Esophagus squamous epithelium (tissue), 5 donors: ENCODE measurements at regions not wholly inside any gene's neighbourhood (a gene's known extent, or its start where the extent isn't known, plus 50 kb on each side); places are given as distances from the start of the nearest gene placed in this dataset.

ENCODE experiments used
- DNase-seq: peaks from one replicate; lab custom pipeline; 2025; lab: John Stamatoyannopoulos, UW
- H3K27ac ChIP-seq, 4 donors: fragments of 200-600 bp; sonication (generic); one replicate each; pipeline ENCODE4 v1.5.1; 2016 to 2019; ENCODE audit warnings: mild to moderate bottlenecking in 1 of 4
- H3K27me3 ChIP-seq, 4 donors: fragments of 200-600 bp; sonication (generic); 1 replicate in 3 of 4; 2 replicates in 1 of 4; pipeline versions ENCODE4 v1.5.1 to v1.6.0; 2017 to 2021; ENCODE audit warnings: antibody characterized with exemption in 1 of 4
- H3K36me3 ChIP-seq, 3 donors: fragments of 200-600 bp; sonication (generic); one replicate each; pipeline ENCODE4 v1.5.1; 2016 to 2019
- H3K4me1 ChIP-seq, 3 donors: fragments of 200-600 bp; sonication (generic); one replicate each; pipeline ENCODE4 v1.5.1; 2017 to 2019
- H3K4me3 ChIP-seq, 4 donors: fragments of 200-600 bp; sonication (generic); 1 replicate in 3 of 4; 2 replicates in 1 of 4; pipeline ENCODE4 v1.5.1; 2016 to 2019; ENCODE audit warnings: mild to moderate bottlenecking in 2 of 4, moderate library complexity in 1 of 4
- H3K9me3 ChIP-seq, 3 donors: fragments of 200-600 bp; sonication (generic); one replicate each; pipeline ENCODE4 v1.5.1; 2016 to 2019
- POLR2A ChIP-seq, 4 donors: fragments of 450-650 bp; IDR thresholded peaks; one replicate each; pipeline ENCODE4 v1.6.1; 2017; ENCODE audit warnings: antibody characterized with exemption in 4 of 4, mild to moderate bottlenecking in 4 of 4, moderate library complexity in 3 of 4
- WGBS, 2 donors: methylation state at CpG; one replicate each; pipeline ENCODE4 v1.1.5; 2018; 5-methylcytosine and 5-hydroxymethylcytosine counted together
- intact Hi-C: fragments of 100-400 bp; cut with DNase I; formaldehyde crosslinking; loops from one replicate; pipeline ENCODE4 v1.15.0; 2022
- TF ChIP-seq, protein P1 (sequence below), 6 experiments: fragments of 450-650 bp in 4 of 6; fragments of 200-600 bp in 2 of 6; sonication (generic) in 2 of 6; IDR thresholded peaks; one replicate each; pipeline ENCODE4 v1.5.1; 2016 to 2019; ENCODE audit warnings: antibody characterized with exemption in 6 of 6, mild to moderate bottlenecking in 4 of 6, moderate library complexity in 4 of 6
- donor health status: DM: yes; HTN: yes; CAD: no.

- TF ChIP-seq, protein P1, sequence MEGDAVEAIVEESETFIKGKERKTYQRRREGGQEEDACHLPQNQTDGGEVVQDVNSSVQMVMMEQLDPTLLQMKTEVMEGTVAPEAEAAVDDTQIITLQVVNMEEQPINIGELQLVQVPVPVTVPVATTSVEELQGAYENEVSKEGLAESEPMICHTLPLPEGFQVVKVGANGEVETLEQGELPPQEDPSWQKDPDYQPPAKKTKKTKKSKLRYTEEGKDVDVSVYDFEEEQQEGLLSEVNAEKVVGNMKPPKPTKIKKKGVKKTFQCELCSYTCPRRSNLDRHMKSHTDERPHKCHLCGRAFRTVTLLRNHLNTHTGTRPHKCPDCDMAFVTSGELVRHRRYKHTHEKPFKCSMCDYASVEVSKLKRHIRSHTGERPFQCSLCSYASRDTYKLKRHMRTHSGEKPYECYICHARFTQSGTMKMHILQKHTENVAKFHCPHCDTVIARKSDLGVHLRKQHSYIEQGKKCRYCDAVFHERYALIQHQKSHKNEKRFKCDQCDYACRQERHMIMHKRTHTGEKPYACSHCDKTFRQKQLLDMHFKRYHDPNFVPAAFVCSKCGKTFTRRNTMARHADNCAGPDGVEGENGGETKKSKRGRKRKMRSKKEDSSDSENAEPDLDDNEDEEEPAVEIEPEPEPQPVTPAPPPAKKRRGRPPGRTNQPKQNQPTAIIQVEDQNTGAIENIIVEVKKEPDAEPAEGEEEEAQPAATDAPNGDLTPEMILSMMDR (IDR thresholded peaks at IDR 0.05) = no peak
- no peak for TF ChIP-seq POLR2A (IDR thresholded peaks at IDR 0.05)
- intact Hi-C loops = no loop called here
- Histone ChIP-seq H3K4me3 (no peak overlapping the region), H3K4me1 (peaks cover 0 to 20% (median 4%) of the 10 kb centered on the region in 3 donors), H3K27ac (no peak overlapping the region), H3K36me3 (no peaks in the 10 kb centered on the region), H3K9me3 (no peaks in the 10 kb centered on the region), H3K27me3 (no peaks in the 10 kb centered on the region)
- no peak for DNase-seq
- WGBS, 2 donors = 73 to 83% methylated on average over 2 of the region's 2 CpGs
These were observed 962.8 kb downstream of the CDH11 start for GRCh38 chr16:64158941-64159588.

GRCh38 chr16:64153718-64154117 lies 968.1 kb downstream of the CDH11 start:
- no peak overlapping the region for H3K4me3 ChIP-seq
- no peak for TF ChIP-seq POLR2A (IDR thresholded peaks at IDR 0.05)
- TF ChIP-seq, protein P1 (IDR thresholded peaks at IDR 0.05) = no peak
- no peak for DNase-seq
- no peaks in the 10 kb centered on the region for H3K9me3 ChIP-seq
- H3K36me3 ChIP-seq = no peaks in the 10 kb centered on the region
- 44 to 62% methylated on average over 3 of the region's 3 CpGs for WGBS, 2 donors
- H3K4me1 ChIP-seq = no peaks in the 10 kb centered on the region
- H3K27ac ChIP-seq = no peak overlapping the region
- H3K27me3 ChIP-seq = no peaks in the 10 kb centered on the region
- intact Hi-C loops = no loop called here

DNA sequence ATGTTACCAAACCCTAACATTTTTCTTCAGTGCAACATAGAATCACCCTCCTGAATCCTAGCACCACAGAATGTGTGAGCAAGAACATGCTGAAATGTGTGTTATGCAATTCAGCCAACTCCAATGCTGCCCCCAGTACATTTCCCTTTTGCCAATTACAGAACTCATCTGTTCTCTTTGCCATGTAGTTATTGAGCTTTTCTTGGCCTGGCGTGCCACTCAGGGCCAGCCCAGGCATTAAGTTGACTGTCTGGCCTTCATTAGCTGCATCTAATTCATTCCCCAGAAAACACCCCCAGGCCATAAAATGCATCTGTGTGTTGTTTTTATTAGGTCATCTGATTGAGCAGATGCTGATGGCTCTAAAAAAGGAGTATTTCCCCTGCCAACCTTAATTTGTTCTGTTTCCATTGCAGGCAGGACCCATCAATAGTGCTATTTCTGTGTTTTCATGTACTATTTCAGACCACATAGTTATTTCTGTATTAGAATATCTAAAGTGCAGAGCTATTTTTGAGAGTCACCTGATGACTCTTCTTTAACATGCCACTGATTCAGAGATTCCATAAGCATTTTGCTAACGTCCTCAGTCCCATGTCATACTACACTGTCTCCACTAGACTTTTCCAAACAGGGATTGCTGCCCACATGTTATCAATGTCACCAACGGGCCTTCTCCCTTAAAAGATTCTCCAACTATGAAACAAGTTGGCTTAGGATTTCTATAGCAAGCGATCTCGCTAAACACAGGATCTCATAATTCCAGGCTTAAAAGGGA lies 969.7 kb downstream of the CDH11 start:
- WGBS, 2 donors = 79 to 88% methylated on average over 5 of the region's 5 CpGs

GRCh38 chr16:64150193-64150592 lies 971.7 kb downstream of the CDH11 start:
- Histone ChIP-seq H3K4me3 (no peak overlapping the region), H3K4me1 (no peaks in the 10 kb centered on the region), H3K36me3 (no peaks in the 10 kb centered on the region), H3K27me3 (no peaks in the 10 kb centered on the region), H3K27ac (no peak overlapping the region), H3K9me3 (no peaks in the 10 kb centered on the region)
- 43 to 49% methylated on average over 3 of the region's 3 CpGs for WGBS, 2 donors
- TF ChIP-seq, protein P1 (IDR thresholded peaks at IDR 0.05) = no peak
- TF ChIP-seq POLR2A (IDR thresholded peaks at IDR 0.05) = no peak
- intact Hi-C loops = no loop called here
- DNase-seq = no peak

More for the DNA sequence above, 969.7 kb downstream of the CDH11 start:
- H3K36me3 ChIP-seq = no peaks in the 10 kb centered on the region
- H3K4me1 ChIP-seq = no peaks in the 10 kb centered on the region
- H3K4me3 ChIP-seq = no peak overlapping the region
- TF ChIP-seq POLR2A (IDR thresholded peaks at IDR 0.05) = no peak
- TF ChIP-seq, protein P1 (IDR thresholded peaks at IDR 0.05) = no peak
- H3K27ac ChIP-seq = no peak overlapping the region
- H3K9me3 ChIP-seq = no peaks in the 10 kb centered on the region
- H3K27me3 ChIP-seq = no peaks in the 10 kb centered on the region
- intact Hi-C loops = no loop called here
- no peak for DNase-seq

DNA sequence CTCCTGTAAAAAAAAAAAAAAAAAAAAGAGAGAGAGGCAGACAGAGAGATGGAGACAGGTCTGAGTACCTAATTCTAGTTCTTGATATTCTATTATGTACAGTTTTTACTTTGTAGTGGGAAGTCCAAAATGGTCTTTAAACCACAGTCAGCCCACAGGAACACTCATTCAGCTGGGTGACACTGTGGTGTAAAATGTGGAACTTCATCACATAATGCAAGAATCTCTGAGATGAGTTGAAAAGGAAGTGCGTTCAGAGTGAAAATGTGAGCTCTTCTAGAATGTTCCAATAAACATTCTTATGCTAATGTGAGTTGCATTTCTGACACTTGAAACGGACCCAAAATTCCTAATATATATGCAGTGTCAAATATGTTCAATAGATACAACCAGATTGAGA lies 972.1 kb downstream of the CDH11 start:
- TF ChIP-seq POLR2A (IDR thresholded peaks at IDR 0.05) = no peak
- TF ChIP-seq, protein P1 (IDR thresholded peaks at IDR 0.05) = no peak
- intact Hi-C loops = no loop called here
- DNase-seq = no peak

More for the DNA sequence above, 972.1 kb downstream of the CDH11 start:
- Histone ChIP-seq H3K27me3 (no peaks in the 10 kb centered on the region), H3K4me3 (no peak overlapping the region), H3K9me3 (no peaks in the 10 kb centered on the region), H3K27ac (no peak overlapping the region), H3K36me3 (no peaks in the 10 kb centered on the region), H3K4me1 (peaks cover 0 to 1% (median 0%) of the 10 kb centered on the region in 3 donors)
- 59 to 79% methylated on average over 2 of the region's 2 CpGs for WGBS, 2 donors
